DND-41 (cell line): ENCODE measurements at regions not wholly inside any gene's neighbourhood (a gene's known extent, or its start where the extent isn't known, plus 50 kb on each side); places are given as distances from the start of the nearest gene placed in this dataset.

Source experiments
- ATAC-seq: fragments of 200-7000 bp; cut with Tn5 transposase; 3 replicates; pipeline ENCODE4 v1.9.1; 2021; ENCODE audit warnings: low read depth; ENCODE audit not compliant: insufficient read depth
- DNase-seq: peaks from one replicate; pipeline ENCODE4 v3.0.0-alpha.2; 2020
- H2AFZ ChIP-seq: 2 replicates; pipeline ENCODE4 v1.6.0; 2012; ENCODE audit warnings: low read depth, low read length
- H3K27ac ChIP-seq: 2 replicates; pipeline ENCODE4 v1.5.1; 2012; ENCODE audit warnings: low read length, inconsistent platforms
- H3K27me3 ChIP-seq: fragments of 200-600 bp; sonication (generic); 2 replicates; pipeline ENCODE4 v1.6.0; 2012; ENCODE audit warnings: low read length, mild to moderate bottlenecking, inconsistent platforms; ENCODE audit not compliant: insufficient read depth, poor library complexity
- H3K36me3 ChIP-seq: 2 replicates; pipeline ENCODE4 v1.5.1; 2012; ENCODE audit warnings: low read length, inconsistent platforms; ENCODE audit not compliant: insufficient read depth
- H3K4me1 ChIP-seq: 2 replicates; pipeline ENCODE4 v1.5.1; 2012; ENCODE audit warnings: mild to moderate bottlenecking, low read length; ENCODE audit not compliant: insufficient read depth
- H3K4me2 ChIP-seq: 2 replicates; pipeline ENCODE4 v1.6.0; 2012; ENCODE audit warnings: mild to moderate bottlenecking, moderate library complexity, low read length, inconsistent platforms; ENCODE audit not compliant: insufficient read depth
- H3K4me3 ChIP-seq, 2 experiments: fragments of 200-600 bp in 1 of 2; shearing (Covaris generic) in 1 of 2; 2 replicates each; pipeline ENCODE4 v1.5.1; 2012 to 2016; ENCODE audit warnings: inconsistent platforms in 2 of 2, low read length in 2 of 2, mild to moderate bottlenecking in 2 of 2, low read depth in 1 of 2, moderate library complexity in 1 of 2
- H3K79me2 ChIP-seq: 2 replicates; pipeline ENCODE4 v1.6.0; 2012; ENCODE audit warnings: low read length, inconsistent platforms; ENCODE audit not compliant: insufficient read depth
- H3K9ac ChIP-seq: 2 replicates; pipeline ENCODE4 v1.6.0; 2012; ENCODE audit warnings: low read depth, mild to moderate bottlenecking, inconsistent platforms, low read length, moderate library complexity
- H3K9me3 ChIP-seq: 2 replicates; pipeline ENCODE4 v1.5.1; 2012; ENCODE audit warnings: low read length, moderate library complexity, mild to moderate bottlenecking, inconsistent platforms; ENCODE audit not compliant: insufficient read depth, severe bottlenecking
- H4K20me1 ChIP-seq: 2 replicates; pipeline ENCODE4 v1.6.0; 2012; ENCODE audit warnings: low read length; ENCODE audit not compliant: insufficient read depth
- EZH2 ChIP-seq: IDR thresholded peaks from 3 replicates; pipeline ENCODE4 v1.6.1; 2012; ENCODE audit warnings: borderline replicate concordance, low read depth, mild to moderate bottlenecking, moderate library complexity, low read length, inconsistent platforms; ENCODE audit not compliant: severe bottlenecking
- TF ChIP-seq, protein P1 (sequence below): IDR thresholded peaks from 2 replicates; pipeline ENCODE4 v1.5.1; 2012; ENCODE audit warnings: borderline replicate concordance, low read length, moderate library complexity, mild to moderate bottlenecking; ENCODE audit not compliant: poor library complexity, severe bottlenecking; ENCODE audit errors: extremely low read depth

- DNase-seq (no peak), ATAC-seq (no peak)
- no peak overlapping the region for H2AFZ ChIP-seq
- no peak overlapping the region for H3K4me3 ChIP-seq
- H3K79me2 ChIP-seq = no peaks in the 10 kb centered on the region
- H3K4me1 ChIP-seq = no peaks in the 10 kb centered on the region
- no peaks in the 10 kb centered on the region for H3K9me3 ChIP-seq
- no peaks in the 10 kb centered on the region for H4K20me1 ChIP-seq
- H3K9ac ChIP-seq = no peak overlapping the region
- H3K27me3 ChIP-seq = no peaks in the 10 kb centered on the region
- H3K4me2 ChIP-seq = no peak overlapping the region
- no peaks in the 10 kb centered on the region for H3K36me3 ChIP-seq
- H3K27ac ChIP-seq = no peak overlapping the region
- no peak for TF ChIP-seq EZH2
- TF ChIP-seq, protein P1, sequence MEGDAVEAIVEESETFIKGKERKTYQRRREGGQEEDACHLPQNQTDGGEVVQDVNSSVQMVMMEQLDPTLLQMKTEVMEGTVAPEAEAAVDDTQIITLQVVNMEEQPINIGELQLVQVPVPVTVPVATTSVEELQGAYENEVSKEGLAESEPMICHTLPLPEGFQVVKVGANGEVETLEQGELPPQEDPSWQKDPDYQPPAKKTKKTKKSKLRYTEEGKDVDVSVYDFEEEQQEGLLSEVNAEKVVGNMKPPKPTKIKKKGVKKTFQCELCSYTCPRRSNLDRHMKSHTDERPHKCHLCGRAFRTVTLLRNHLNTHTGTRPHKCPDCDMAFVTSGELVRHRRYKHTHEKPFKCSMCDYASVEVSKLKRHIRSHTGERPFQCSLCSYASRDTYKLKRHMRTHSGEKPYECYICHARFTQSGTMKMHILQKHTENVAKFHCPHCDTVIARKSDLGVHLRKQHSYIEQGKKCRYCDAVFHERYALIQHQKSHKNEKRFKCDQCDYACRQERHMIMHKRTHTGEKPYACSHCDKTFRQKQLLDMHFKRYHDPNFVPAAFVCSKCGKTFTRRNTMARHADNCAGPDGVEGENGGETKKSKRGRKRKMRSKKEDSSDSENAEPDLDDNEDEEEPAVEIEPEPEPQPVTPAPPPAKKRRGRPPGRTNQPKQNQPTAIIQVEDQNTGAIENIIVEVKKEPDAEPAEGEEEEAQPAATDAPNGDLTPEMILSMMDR = no peak
Measured at GRCh38 chrX:39451046-39451445, 646.7 kb downstream of the BCOR start.

GRCh38 chrX:39452401-39452800 is 645.4 kb downstream of the BCOR start:
- H3K36me3 ChIP-seq = no peaks in the 10 kb centered on the region
- no peaks in the 10 kb centered on the region for H3K9me3 ChIP-seq
- no peak overlapping the region for H3K9ac ChIP-seq
- H3K4me1 ChIP-seq = no peaks in the 10 kb centered on the region
- H3K27ac ChIP-seq = no peak overlapping the region
- no peak for DNase-seq
- H3K4me2 ChIP-seq = no peak overlapping the region
- ATAC-seq = no peak
- H3K4me3 ChIP-seq = no peak overlapping the region
- no peaks in the 10 kb centered on the region for H3K27me3 ChIP-seq
- H3K79me2 ChIP-seq = no peaks in the 10 kb centered on the region
- H4K20me1 ChIP-seq = no peaks in the 10 kb centered on the region
- TF ChIP-seq, protein P1 = no peak
- no peak for TF ChIP-seq EZH2
- no peak overlapping the region for H2AFZ ChIP-seq

- H3K9me3 ChIP-seq = no peaks in the 10 kb centered on the region
- TF ChIP-seq EZH2 = no peak
- TF ChIP-seq, protein P1 = no peak
- no peak for DNase-seq
- no peak overlapping the region for H3K4me3 ChIP-seq
- no peaks in the 10 kb centered on the region for H3K4me1 ChIP-seq
- no peaks in the 10 kb centered on the region for H3K36me3 ChIP-seq
- H3K27ac ChIP-seq = no peak overlapping the region
- no peaks in the 10 kb centered on the region for H3K27me3 ChIP-seq
- no peak overlapping the region for H2AFZ ChIP-seq
- no peak overlapping the region for H3K4me2 ChIP-seq
- ATAC-seq = no peak
- H3K79me2 ChIP-seq = no peaks in the 10 kb centered on the region
- H4K20me1 ChIP-seq = no peaks in the 10 kb centered on the region
- no peak overlapping the region for H3K9ac ChIP-seq
Measured at GRCh38 chrX:39453889-39454621, 643.7 kb downstream of the BCOR start.
